ENCODE measurements at regions not wholly inside any gene's neighbourhood (a gene's known extent, or its start where the extent isn't known, plus 50 kb on each side); places are given as distances from the start of the nearest gene placed in this dataset.

- TF ChIP-seq CTCF (IDR thresholded peaks at IDR 0.05): no peak
- TF ChIP-seq POLR2A (IDR thresholded peaks at IDR 0.05): no peak
- no peak for TF ChIP-seq POLR2AphosphoS5 (IDR thresholded peaks at IDR 0.05)
- TF ChIP-seq EP300 (IDR thresholded peaks at IDR 0.05): no peak
These were observed 275.6 kb upstream of the PPFIA2 start for GRCh38 chr12:82034769-82035168.

Measured in upper lobe of left lung (tissue), 4 donors.